Fibroblast of lung (primary cell): ENCODE measurements at regions not wholly inside any gene's neighbourhood (a gene's known extent, or its start where the extent isn't known, plus 50 kb on each side); places are given as distances from the start of the nearest gene placed in this dataset.

Experiments used
- DNase-seq, 2 donors: peaks; one replicate each; pipeline versions ENCODE4 v3.0.0 to v3.0.0-alpha.2; 2010; ENCODE audit warnings: low read depth in 2 of 2
- H2AFZ ChIP-seq: 2 replicates; pipeline ENCODE4 v1.5.1; 2012; ENCODE audit warnings: low read length, control low read depth, inconsistent platforms
- H3K27ac ChIP-seq: 2 replicates; pipeline ENCODE4 v1.5.1; 2011; ENCODE audit warnings: low read length, control low read depth; ENCODE audit not compliant: insufficient read depth
- H3K27me3 ChIP-seq: 2 replicates; pipeline ENCODE4 v1.5.1; 2011; ENCODE audit warnings: mild to moderate bottlenecking, low read length; ENCODE audit not compliant: control insufficient read depth, insufficient read depth
- H3K36me3 ChIP-seq: 2 replicates; pipeline ENCODE4 v1.5.1; 2011; ENCODE audit warnings: low read length; ENCODE audit not compliant: control insufficient read depth, insufficient read depth
- H3K4me1 ChIP-seq: 2 replicates; pipeline ENCODE4 v1.5.1; 2011; ENCODE audit warnings: low read length; ENCODE audit not compliant: control insufficient read depth, insufficient read depth; ENCODE audit errors: extremely low read depth
- H3K4me2 ChIP-seq: 2 replicates; pipeline ENCODE4 v1.5.1; 2011; ENCODE audit warnings: low read length, control low read depth; ENCODE audit not compliant: insufficient read depth; ENCODE audit errors: extremely low read depth
- H3K4me3 ChIP-seq, 4 experiments: fragments of 200-600 bp in 1 of 4; sonication (generic) in 1 of 4; replicated peaks in 1 of 4; 2 replicates each; pipeline ENCODE4 v1.5.1; 2011 to 2016; ENCODE audit warnings: low read length in 4 of 4, low read depth in 3 of 4, mild to moderate bottlenecking in 3 of 4, control low read depth in 2 of 4, inconsistent platforms in 1 of 4, mixed read lengths in 1 of 4; ENCODE audit not compliant: insufficient read depth in 1 of 4; ENCODE audit errors: control extremely low read depth in 1 of 4
- H3K79me2 ChIP-seq: 2 replicates; pipeline ENCODE4 v1.5.1; 2012; ENCODE audit warnings: mild to moderate bottlenecking, low read length, inconsistent platforms; ENCODE audit not compliant: control insufficient read depth, insufficient read depth
- H3K9ac ChIP-seq: 2 replicates; pipeline ENCODE4 v1.5.1; 2011; ENCODE audit warnings: mild to moderate bottlenecking, low read length, control low read depth; ENCODE audit not compliant: insufficient read depth
- H3K9me3 ChIP-seq: 2 replicates; pipeline ENCODE4 v1.5.1; 2012; ENCODE audit warnings: low read depth, low read length; ENCODE audit not compliant: control insufficient read depth, insufficient read depth
- H4K20me1 ChIP-seq: 2 replicates; pipeline ENCODE4 v1.5.1; 2011; ENCODE audit warnings: low read length; ENCODE audit not compliant: control insufficient read depth, insufficient read depth; ENCODE audit errors: extremely low read depth
- EZH2 ChIP-seq: IDR thresholded peaks from 2 replicates; pipeline ENCODE4 v1.5.1; 2012; ENCODE audit warnings: low read length, control low read depth, mild to moderate bottlenecking; ENCODE audit errors: missing control alignments
- TF ChIP-seq, protein P1 (sequence below), 2 donors: IDR thresholded peaks in 1 of 2; conservative IDR thresholded peaks in 1 of 2; 1 replicate in 1 of 2; 2 replicates in 1 of 2; pipeline ENCODE4 v1.5.1; 2011 to 2012; ENCODE audit warnings: low read length in 2 of 2, control low read depth in 1 of 2, inconsistent platforms in 1 of 2, low read depth in 1 of 2, mild to moderate bottlenecking in 1 of 2

DNA sequence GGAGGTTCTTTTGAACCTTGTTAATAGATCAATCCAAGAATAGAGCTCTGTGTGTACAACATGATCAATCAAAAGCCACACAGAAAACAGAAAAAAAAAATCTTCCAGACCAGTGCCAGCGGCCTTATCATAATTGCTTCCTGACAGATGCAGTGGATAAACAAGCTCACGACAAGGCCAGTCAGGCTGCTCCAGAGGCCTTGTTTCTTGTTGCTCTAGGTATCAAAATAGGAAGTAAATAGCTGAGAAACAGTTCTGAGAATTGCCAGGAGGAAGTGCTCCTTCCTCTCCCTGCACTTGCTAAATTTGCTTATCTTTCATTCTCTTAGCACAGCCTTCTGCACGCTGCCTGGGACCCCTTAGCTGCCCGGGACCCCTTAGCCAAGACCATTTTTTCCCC is 199.0 kb upstream of the TARS1 start:
- H3K9ac ChIP-seq = no peak overlapping the region

DNA sequence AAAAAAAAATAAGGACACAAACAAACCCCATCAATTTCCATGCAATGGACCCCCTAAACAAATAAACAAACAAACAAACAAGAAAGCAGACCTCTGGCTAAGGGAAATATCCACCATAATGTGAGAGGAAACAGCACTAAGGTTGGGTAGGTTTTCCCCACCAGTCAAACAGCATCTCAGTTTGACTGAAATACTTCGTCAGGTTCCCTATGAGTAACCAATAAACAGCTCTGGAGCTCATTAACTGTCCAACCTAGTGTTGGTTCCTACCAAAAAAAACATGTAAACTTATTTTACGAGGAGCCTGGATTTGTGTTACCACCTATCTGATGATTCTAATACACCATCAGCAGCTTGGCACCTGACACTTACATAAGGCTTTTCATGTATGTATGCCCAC is 198.5 kb upstream of the TARS1 start:
- DNase-seq = no peak
- Histone ChIP-seq H3K4me3 (no peak overlapping the region), H3K79me2 (no peaks in the 10 kb centered on the region), H3K27ac (no peak overlapping the region), H3K9me3 (no peaks in the 10 kb centered on the region), H3K36me3 (no peaks in the 10 kb centered on the region), H3K4me1 (no peaks in the 10 kb centered on the region), H2AFZ (no peak overlapping the region), H3K9ac (no peak overlapping the region), H4K20me1 (no peaks in the 10 kb centered on the region), H3K4me2 (no peak overlapping the region), H3K27me3 (no peaks in the 10 kb centered on the region)
- no peak for TF ChIP-seq EZH2
- TF ChIP-seq, protein P1, sequence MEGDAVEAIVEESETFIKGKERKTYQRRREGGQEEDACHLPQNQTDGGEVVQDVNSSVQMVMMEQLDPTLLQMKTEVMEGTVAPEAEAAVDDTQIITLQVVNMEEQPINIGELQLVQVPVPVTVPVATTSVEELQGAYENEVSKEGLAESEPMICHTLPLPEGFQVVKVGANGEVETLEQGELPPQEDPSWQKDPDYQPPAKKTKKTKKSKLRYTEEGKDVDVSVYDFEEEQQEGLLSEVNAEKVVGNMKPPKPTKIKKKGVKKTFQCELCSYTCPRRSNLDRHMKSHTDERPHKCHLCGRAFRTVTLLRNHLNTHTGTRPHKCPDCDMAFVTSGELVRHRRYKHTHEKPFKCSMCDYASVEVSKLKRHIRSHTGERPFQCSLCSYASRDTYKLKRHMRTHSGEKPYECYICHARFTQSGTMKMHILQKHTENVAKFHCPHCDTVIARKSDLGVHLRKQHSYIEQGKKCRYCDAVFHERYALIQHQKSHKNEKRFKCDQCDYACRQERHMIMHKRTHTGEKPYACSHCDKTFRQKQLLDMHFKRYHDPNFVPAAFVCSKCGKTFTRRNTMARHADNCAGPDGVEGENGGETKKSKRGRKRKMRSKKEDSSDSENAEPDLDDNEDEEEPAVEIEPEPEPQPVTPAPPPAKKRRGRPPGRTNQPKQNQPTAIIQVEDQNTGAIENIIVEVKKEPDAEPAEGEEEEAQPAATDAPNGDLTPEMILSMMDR (conservative IDR thresholded peaks at IDR 0.05 in 1 of 2, IDR thresholded peaks at IDR 0.05 in 1 of 2; ENCODE audit: low read depth in 1 of 2, low read length in 2 of 2) = no peak

More for the DNA sequence above, 199.0 kb upstream of the TARS1 start:
- Histone ChIP-seq H3K9me3 (no peaks in the 10 kb centered on the region), H3K27ac (no peak overlapping the region), H3K27me3 (no peaks in the 10 kb centered on the region), H2AFZ (no peak overlapping the region), H3K4me3 (no peak overlapping the region), H3K4me1 (no peaks in the 10 kb centered on the region), H3K4me2 (no peak overlapping the region), H3K79me2 (no peaks in the 10 kb centered on the region), H4K20me1 (no peaks in the 10 kb centered on the region), H3K36me3 (no peaks in the 10 kb centered on the region)
- TF ChIP-seq EZH2 = no peak
- TF ChIP-seq, protein P1 (conservative IDR thresholded peaks at IDR 0.05 in 1 of 2, IDR thresholded peaks at IDR 0.05 in 1 of 2; ENCODE audit: low read depth in 1 of 2, low read length in 2 of 2) = no peak
- DNase-seq = no peak

DNA sequence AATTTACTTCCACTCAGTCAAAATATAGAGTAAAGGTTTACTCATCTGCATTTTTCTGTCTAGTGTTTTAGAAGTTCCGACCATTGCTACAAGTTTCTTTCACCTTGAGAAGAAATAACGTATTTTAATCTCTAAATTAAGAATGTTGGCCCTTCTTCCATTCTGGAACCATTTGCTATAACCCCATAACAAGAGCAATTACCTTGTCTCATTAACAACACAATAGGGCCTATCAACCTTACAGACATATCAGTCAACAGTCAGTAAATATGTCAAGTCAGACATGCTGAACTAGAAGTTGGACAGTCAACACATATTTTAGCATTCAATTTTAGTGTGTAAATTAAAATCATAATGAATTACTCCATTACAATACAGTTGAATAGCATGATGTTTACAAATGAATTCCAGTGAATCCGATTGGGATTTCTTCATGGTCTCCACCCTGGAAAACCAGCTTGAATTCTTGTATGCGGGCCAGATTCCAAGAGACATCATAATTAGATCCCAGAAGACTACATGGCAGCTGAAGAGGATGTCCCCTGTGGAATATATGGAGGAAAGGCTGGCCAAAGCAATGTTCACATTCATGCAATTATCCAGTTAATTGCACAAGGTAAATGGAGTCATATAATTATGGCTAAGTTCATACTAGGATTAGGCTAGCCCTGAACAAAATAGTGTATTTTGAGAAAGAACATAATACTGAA is 196.2 kb upstream of the TARS1 start:
- no peaks in the 10 kb centered on the region for H3K27me3 ChIP-seq
- no peaks in the 10 kb centered on the region for H3K4me1 ChIP-seq
- no peaks in the 10 kb centered on the region for H3K36me3 ChIP-seq
- H2AFZ ChIP-seq = no peak overlapping the region
- no peaks in the 10 kb centered on the region for H3K9me3 ChIP-seq
- no peaks in the 10 kb centered on the region for H3K79me2 ChIP-seq
- no peak for DNase-seq
- H4K20me1 ChIP-seq = no peaks in the 10 kb centered on the region
- H3K4me3 ChIP-seq = no peak overlapping the region
- H3K4me2 ChIP-seq = no peak overlapping the region
- no peak overlapping the region for H3K9ac ChIP-seq
- no peak overlapping the region for H3K27ac ChIP-seq
- TF ChIP-seq, protein P1 (conservative IDR thresholded peaks at IDR 0.05 in 1 of 2, IDR thresholded peaks at IDR 0.05 in 1 of 2; ENCODE audit: low read depth in 1 of 2, low read length in 2 of 2) = no peak
- no peak for TF ChIP-seq EZH2
